Keratinocyte (primary cell): ENCODE measurements at regions not wholly inside any gene's neighbourhood (a gene's known extent, or its start where the extent isn't known, plus 50 kb on each side); places are given as distances from the start of the nearest gene placed in this dataset.

Source experiments
- EZH2 ChIP-seq: IDR thresholded peaks from one replicate; pipeline ENCODE4 v1.6.1; 2012; ENCODE audit warnings: inconsistent platforms, mild to moderate bottlenecking, low read length, moderate library complexity
- TF ChIP-seq, protein P1 (sequence below), 3 experiments: IDR thresholded peaks in 1 of 3; conservative IDR thresholded peaks in 1 of 3; optimal IDR thresholded peaks in 1 of 3; 2 replicates in 2 of 3; 3 replicates in 1 of 3; pipeline versions ENCODE3 to v1.5.1; 2011; ENCODE audit warnings: low read length in 3 of 3, mild to moderate bottlenecking in 3 of 3, moderate library complexity in 2 of 3, control low read depth in 1 of 3, inconsistent platforms in 1 of 3; ENCODE audit not compliant: insufficient read depth in 2 of 3; ENCODE audit errors: extremely low read depth in 1 of 3

- TF ChIP-seq, protein P1, sequence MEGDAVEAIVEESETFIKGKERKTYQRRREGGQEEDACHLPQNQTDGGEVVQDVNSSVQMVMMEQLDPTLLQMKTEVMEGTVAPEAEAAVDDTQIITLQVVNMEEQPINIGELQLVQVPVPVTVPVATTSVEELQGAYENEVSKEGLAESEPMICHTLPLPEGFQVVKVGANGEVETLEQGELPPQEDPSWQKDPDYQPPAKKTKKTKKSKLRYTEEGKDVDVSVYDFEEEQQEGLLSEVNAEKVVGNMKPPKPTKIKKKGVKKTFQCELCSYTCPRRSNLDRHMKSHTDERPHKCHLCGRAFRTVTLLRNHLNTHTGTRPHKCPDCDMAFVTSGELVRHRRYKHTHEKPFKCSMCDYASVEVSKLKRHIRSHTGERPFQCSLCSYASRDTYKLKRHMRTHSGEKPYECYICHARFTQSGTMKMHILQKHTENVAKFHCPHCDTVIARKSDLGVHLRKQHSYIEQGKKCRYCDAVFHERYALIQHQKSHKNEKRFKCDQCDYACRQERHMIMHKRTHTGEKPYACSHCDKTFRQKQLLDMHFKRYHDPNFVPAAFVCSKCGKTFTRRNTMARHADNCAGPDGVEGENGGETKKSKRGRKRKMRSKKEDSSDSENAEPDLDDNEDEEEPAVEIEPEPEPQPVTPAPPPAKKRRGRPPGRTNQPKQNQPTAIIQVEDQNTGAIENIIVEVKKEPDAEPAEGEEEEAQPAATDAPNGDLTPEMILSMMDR (optimal IDR thresholded peaks at IDR 0.05 in 1 of 3, IDR thresholded peaks at IDR 0.05 in 1 of 3, conservative IDR thresholded peaks at IDR 0.05 in 1 of 3; ENCODE audit: extremely low read depth in 1 of 3, insufficient read depth in 2 of 3, low read length in 3 of 3) = no peak
- TF ChIP-seq EZH2 = no peak
These were observed 516.7 kb upstream of the MIR17HG start for GRCh38 chr13:90830782-90831181.
